NCI-H510A treated with DMSO at 0.1 percent for 48 hours (cell line): ENCODE measurements at regions not wholly inside any gene's neighbourhood (a gene's known extent, or its start where the extent isn't known, plus 50 kb on each side); places are given as distances from the start of the nearest gene placed in this dataset.

Source experiments
- DNase-seq: peaks from one replicate; lab custom pipeline; 2025; lab: John Stamatoyannopoulos, UW

DNA sequence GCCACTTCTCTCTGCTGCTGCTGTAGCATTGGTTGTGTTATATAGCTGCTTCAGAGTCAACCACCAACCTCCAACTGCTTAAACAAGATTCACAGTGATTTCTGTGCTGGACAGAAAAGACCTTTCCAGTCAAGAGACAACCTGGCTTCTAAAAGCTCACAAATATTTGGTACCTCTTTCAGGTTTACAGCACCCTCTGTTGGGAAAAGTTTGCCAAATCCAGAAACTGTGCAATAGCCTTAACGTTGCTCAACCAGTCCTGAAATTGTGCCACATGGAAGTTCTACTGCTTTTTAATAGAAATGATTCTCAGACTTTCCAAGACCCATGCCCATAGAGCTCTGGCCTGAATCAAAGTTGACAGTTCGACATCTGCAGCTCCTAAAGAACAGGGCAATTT lies 842.1 kb upstream of the HTR2C start:
- DNase-seq, result no peak

DNA sequence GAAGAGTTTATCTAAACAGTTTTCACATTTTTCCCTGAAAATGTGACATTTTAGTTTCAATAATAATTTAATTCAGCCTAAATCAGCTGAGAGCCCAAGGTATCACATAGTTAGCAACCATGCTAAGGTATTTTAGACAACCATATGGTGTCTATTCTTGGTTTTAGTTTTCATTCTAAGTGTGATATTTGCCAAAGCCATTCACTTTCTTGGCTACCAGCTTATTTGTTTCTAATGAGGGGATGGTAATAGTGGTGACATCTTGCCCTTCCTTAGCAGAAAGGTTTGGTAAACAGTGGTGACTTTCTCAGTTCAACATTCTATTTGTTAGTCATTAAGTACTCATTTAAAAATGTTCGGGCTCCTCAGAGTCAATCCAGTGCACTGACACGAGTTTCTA lies 854.9 kb upstream of the HTR2C start:
- DNase-seq, result no peak

DNA sequence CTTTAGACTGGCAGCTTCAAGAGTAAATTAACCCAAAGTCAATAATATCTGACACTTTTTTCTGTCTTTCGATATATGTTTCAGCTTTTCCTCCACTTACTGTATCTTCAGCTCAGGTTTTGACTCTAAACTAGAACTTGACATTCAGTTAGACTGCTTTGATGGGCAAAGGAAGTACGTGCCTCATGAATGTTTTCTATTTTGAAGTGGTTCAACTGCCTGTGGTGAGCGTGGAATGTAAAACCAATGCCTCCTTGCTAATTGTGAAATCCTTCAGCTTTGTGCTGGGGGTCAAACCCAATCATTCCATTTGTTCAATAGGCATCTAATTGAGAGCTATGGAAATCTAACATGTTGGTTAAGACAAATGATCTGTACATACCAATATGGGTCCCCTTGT lies 857.0 kb upstream of the HTR2C start:
- no peak for DNase-seq

DNA sequence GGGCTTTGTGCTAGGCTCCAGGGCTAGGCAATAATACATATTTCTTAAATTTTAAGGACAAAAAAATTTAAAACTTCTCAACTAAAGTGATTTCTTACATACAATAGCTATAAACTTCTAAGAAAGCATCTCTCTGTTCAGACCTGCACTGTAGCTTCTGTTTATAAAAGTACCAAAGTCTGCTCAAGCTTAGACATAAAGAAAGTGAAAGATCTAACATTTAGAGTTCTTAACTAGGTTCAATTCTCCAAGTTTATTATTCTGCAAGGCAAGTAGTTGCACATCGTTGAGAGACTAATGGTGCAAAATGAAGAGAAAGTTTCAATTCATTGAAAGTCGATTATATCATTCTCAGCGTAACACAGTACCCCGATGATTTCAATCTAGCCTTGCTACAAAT lies 857.4 kb upstream of the HTR2C start:
- no peak for DNase-seq

DNA sequence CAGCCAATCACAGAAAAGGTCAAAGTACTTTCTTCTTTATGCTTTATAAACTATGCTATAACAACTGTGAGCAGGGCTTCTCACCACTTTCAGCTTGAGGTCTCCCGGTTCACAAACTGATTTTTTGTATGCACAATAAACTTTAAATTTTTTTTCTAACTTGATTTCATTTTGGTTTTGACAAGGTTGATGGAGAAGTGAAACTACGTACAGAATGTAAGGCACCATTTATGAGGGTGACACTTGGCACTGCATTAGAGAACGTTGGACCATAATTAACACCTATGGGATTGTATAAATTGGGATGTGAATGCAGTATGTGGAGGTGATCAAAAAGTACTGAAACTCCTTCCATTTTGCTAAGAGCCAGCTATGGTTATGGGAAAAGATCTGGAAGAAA lies 857.9 kb upstream of the HTR2C start:
- no peak for DNase-seq

DNA sequence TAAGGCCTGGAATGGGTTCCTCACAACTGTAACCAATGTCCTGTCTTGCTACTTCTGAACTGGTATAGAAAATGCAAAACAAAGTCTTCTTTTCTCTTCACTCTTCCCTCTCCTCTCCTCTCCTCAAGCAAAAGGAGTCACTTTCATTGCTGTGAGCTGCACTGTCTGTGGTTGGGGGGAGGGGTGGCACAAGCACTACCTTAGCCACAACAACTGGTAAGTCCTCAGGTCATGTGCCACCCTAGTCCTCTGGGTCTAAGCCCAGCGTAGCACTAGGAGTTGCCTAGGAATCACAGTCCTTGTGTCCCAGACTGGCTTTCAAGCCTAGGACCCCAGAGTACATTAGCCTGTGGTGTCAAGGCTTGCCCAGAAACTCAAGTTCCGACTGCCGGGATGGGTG lies 859.3 kb upstream of the AMOT start:
- no peak for DNase-seq

DNA sequence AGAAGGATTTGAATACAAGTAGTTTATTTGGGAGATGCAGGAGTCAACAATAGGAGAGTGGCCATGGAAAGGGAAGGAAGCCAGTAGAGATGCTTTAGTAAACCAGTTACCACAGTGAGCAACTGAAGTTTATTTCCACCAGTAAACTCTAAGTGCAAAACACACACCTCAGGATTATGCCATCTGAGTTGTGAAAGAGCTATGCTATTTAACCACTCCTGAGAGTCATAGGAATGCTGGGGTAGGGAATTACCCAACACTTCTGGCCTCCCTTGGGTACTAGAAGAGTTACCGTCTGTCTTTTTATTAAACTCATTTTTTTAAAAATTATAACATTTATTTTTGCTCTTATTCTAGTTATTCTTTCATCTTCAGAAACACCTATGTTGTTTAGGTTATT lies 834.6 kb upstream of the AMOT start:
- DNase-seq, result no peak

DNA sequence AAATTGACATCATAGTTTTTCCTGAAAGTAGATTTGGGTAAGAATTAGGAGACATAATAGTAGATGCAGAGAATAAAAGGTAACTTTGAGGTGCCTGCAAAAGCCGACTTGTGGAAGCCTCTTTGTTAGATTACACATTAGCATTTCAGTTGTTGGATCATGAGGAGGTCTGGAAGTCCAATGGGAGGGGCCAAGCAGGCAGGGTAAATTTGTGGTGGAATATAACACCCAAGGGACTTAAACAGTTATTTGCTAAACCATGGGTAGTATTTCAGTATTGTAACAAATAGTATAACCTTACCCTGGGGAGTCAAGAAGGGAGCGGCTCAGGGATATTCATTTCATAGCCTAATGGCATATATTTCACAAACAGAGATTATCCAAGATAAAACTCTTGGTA lies 810.7 kb upstream of the AMOT start:
- DNase-seq, result no peak

DNA sequence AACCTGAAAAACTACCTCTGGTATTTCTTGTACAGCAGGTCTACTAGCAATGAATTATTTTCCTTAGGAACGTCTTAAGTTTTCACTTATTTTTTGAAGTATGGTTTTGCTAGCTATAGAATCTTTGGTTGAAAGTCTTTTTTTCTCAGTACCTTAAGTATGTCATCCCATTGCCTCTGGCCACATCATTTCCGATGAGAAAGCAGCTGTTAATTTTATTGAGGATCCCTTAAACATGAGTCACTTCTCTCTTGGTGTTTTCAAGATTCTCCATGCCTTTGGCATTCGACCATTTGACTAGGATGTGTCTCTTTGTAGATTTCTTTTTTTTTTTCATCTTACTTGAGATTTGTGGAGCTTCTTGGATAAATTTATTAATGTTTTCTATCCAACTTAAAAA lies 803.8 kb upstream of the AMOT start:
- no peak for DNase-seq

DNA sequence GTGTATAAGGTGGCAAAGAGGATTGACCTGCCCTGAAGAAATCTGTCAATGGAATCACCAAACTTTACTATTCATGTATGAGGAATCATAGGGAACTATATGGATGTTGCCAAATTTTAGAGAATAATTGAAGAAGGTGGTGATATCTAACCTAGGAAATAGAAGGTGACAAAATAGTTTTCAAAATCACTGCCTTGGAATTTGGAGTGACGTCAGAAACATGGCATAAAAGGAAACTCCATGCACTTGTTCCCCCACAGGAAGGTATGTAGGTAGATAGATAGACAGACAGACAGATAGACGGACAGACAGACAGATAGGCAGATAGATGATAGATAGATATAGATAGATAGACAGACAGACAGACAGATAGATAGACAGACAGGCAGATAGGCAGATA lies 793.9 kb upstream of the AMOT start:
- no peak for DNase-seq

DNA sequence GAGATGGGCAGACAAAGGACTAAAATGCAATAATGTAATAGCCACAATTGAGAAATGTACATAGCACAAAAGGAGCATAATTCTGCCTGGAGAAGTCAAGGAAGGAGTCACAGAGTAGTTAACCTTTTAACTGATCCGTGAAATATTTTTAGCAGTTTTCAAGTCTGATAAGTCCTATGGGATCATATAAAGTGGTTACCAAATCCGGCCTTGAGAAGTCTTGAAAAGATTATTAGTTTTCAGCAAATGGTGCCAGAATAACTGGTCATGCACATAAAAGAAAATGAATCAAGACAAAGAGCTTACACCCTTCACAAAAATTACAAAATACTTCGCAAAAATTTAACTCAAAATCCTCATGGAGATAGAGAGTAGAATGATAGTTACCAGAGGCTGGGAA lies 788.7 kb upstream of the AMOT start:
- no peak for DNase-seq

DNA sequence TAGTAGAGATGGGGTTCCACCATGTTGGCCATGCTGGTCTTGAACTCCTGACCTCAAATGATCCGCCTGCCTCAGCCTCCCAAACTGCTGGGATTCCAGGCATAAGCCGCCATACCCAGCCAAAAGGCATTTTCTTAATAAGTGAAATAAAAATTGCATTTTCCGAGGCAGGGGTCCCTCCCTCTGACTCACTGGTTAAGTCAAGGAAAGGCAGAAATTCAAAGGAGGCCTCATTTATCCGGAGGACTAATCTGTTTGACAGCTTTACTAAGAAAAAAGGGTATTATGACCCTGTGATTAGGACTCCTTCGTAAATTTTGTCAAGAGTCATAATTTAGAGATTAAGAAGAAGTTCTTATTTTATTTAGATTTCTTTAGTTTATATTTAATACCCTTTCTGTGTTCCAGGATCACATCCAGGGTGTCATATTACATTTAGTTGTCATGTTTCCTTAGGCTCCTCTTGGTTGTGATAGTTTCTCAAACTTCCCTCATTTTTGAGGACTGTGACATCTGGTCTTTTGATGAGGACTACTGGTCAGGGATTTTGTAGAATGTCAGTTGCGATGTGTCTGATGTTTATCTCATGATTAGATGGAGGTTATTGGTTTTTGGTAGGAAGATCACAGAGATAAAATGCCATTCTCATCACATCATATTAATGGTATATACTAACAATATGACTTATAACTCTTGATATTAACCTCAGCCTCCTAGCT lies 753.7 kb upstream of the AMOT start:
- no peak for DNase-seq

DNA sequence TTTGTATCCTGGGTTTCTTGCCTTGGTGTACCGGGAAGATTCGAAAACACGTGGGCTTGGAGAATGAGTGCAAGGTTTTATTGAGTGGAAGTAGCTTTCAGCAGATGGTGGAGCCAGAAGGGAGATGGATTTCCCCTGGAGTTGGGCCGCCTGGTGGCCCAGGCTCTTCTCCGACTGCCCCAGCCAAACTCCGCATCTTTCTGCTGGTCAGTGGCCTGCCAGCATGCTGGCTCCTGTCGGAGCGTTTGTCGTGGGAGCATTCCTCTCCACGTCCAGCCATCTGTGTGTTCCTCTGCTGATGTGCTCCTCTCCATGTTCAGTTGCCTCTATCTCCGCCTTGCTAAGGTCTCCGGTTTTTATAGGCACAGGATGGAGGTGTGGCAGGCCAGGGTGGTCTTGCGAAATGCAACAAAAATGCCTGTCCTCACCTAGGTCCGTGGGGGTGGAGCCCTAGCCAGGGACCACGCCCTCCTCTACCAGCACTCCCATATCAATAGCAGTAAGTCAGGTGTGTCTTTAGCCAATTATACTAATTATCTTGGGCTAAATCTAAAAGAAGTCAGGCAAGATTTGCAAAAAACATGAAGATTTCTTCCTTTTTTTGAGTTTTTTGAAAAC lies 745.8 kb upstream of the AMOT start:
- DNase-seq, result no peak

DNA sequence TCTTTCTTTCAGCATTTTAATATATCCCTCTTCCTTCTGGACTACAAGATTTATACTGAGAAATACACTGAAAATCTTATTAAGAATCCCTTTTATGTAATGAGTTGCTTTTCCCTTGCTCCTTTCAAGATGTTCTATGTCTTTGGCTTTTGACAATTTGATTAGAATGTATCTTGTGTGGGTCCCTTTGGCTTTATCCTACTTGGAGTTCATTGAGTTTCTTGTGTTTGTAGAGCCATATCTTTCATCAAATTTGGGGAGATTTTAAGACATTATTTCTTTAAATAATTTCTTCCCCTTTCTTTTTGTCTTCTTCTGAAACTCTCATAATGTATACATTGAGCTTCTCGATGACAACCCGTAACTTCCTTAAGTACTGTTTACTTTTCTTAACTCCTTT lies 739.9 kb upstream of the AMOT start:
- DNase-seq, result no peak

DNA sequence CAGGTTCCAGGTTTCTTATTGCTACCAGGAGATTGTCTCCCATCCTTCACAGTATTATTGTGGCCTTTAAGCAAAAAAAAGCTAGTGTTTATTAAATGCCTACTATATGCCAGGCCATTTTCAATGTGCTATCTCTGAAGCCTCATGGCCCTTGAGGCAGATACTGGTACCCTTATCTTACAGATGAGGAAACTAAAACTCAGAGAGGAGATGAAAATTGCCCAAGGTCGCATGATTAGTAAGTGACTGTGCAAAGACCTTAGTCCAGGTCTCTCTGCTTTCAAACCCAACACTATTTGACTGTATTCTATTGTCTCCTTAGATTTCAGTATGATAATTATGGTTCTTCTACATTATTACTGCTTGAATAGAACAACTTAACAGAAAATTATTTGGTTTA lies 717.9 kb upstream of the AMOT start:
- no peak for DNase-seq

DNA sequence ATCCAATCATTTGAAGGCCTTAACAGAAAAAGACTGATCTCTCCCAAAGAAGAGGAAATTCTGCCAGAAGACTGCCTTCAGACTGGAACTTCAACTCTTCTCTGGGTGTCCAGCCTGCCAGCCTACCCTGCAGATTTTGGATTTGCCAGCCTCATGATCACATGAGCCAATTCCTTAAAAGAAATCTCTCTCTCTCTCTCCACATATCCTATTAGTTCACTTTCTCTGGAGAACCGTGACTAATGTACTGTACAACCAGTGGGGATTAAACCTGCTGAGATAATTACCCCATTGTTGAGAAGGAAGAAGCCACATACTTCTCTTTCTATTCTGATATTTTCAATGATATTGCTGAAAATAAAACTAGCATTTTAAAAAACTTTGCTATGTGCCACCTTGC lies 711.3 kb upstream of the AMOT start:
- DNase-seq, result no peak

DNA sequence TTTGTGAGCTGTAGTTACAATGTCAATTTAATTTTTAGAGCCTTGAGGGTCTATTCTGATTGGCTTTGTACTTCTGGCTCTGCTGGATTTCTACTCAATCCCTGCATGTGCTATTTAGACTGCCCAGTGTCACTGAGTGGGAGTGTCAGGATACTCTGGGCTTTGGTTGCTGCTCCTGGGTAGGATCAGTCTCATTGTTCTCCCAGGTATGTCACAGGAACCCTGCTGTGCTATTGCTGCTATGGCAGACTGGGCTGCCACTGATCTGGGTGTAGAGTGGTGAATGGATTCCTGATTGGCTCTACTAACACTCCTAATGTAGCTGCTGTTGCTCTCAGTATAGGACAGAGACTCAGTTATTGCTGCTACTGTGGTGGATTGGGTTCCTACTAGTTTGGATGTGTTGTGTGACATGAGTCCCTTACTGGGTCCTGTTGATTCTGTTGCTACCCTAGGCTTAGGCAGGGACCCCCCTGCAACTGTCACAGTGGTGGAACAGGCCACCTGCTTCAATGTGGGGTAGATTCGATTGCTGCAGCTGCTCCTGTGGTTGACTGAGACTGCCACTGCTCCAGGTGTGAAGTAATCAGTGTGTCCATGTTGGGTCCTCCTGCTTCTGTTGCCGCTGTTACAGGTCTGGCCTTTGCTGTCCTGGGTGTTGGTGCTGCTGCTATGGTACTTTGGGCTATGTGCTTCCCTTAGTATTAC lies 707.8 kb upstream of the AMOT start:
- no peak for DNase-seq

DNA sequence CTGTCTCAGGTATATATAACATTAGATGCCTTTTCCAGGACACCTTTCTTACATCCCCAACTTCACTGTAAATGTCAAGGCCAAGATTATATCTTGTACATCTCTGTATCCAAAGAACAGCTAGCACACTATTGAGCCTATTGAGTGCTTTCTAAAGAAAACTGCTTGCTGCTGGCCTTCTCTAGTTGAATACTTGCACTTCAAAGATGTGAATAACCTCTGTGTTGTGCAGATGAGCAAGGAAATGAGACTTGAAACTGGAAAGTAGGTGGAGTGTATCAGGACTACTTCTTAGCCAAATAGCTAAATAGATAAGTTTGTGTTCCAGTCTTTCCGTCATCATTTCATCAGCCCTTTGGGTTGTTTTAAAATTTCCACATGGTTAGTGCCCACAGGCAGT lies 704.4 kb upstream of the AMOT start:
- no peak for DNase-seq

DNA sequence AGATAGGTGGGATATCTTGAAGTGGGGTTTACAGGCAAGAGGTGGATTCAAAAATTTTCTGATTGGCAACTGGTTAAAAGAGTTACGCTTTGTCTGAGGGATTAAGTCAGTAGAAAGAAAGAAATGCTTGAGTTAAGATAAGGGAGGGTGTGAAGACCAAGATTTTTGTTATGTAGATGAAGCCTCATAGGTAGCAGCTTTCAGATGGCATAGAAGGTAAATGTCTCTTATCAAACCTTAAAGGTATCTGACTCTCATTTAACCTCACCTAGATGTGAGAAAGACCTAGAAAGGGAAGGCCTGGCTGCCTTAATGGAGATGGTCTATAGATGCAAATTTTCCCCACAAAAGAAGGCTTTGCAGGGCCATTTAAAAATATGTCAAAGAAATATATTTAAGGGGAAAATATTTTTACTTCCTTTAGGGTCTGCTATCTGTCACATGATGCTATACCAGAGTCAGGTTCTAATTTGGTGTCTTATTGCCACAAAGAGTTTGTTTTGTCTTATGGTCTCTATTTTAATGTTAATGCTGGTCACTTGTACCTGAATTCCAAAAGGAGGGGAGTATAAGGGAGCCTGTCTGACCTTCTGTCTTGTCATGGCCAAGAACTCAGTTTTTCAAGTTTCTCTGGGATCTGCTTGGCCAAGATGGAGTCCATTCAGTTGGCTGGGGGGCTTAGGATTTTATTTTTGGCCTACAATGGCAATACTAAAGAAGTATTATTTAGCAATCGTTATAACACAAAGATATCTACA lies 699.1 kb upstream of the AMOT start:
- no peak for DNase-seq

DNA sequence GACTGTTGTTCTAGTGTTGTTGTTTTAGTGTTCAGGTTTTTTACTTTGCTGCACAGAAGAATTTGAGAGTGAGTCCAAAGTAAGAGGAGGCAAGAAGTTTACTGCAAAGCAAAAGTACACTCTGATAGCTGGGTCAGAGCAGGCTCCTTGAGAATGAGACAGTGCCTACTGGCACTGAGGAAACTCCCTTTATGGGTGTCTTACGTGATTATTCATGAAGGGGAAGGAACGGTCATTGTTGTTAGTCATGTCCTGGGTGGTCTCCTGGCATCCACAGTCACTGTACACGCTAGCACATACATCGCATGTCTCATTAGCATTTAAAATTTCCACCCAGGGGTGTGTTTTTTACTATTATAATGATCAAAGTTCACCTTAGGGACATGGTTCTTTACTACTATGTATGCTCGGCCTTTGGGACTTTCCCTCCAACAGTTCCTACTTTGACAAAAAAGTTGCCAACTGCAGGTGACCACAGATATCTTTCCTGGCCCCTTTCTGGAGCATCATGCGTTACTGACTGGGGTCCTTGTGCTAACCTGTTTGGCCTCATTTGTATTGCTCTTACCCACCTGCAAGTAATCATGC lies 688.9 kb upstream of the AMOT start:
- DNase-seq, result no peak

DNA sequence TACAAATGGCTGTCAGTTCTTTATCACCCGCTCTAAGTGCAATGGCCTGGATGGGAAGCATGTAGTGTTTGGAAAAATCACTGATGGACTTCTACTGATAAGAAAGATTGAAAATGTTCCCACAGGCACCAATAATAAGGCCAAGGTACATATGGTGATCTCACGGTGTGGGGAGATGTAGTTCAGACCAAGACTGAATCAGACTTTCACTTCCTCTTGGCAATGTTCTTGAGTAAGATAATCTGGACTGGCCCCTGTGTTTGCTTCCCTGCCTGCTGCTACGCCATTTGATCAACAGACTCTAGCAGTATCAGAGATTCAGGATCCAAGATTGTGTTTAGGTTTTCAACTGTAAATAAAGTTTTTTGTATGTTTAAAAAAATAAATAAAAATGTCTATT lies 682.2 kb upstream of the AMOT start:
- DNase-seq, result no peak

DNA sequence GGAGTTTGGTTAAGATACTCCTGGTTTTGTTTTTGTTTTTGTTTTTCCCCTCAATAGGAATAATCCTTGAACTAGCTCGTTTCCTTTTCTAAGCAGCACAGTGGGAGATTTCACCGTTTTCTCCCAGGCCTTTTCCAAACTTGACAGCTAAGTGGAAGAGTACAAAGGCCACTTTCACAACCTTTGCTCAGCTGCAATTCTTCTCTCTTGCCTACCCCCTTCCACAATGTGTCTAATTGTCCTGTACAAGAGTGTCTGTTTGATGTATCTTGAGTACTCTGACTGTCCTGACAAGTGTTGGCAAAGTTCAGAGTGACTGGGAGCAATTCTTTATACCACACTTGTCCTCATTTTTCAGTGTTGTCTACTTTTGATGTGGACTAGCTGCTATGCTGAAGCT lies 674.3 kb upstream of the AMOT start:
- DNase-seq, result no peak
